H1 (cell line): ENCODE measurements at regions not wholly inside any gene's neighbourhood (a gene's known extent, or its start where the extent isn't known, plus 50 kb on each side); places are given as distances from the start of the nearest gene placed in this dataset.

Experiments
- CTCF ChIA-PET: fragments of 300-600 bp; sonication (Branson Sonifier 250); formaldehyde crosslinking; loops from one replicate; lab custom pipeline; 2021; ENCODE audit not compliant: partially characterized antibody; lab: Charles Lee
- POLR2A ChIA-PET: fragments of 300-600 bp; sonication (Branson Sonifier 250); formaldehyde crosslinking; loops from one replicate; lab custom pipeline; 2021; ENCODE audit warnings: inconsistent platforms; ENCODE audit not compliant: partially characterized antibody; lab: Charles Lee
- DNase-seq, 2 experiments: peaks; one replicate each; pipeline versions ENCODE4 v3.0.0 to v3.0.0-alpha.2; 2010 to 2022; ENCODE audit warnings: low spot score in 2 of 2, low read depth in 1 of 2, mixed read lengths in 1 of 2
- FAIRE-seq: peaks from 2 replicates; lab custom pipeline; 2011; peaks lifted over from hg19 to GRCh38; lab: Jason Lieb, UNC
- H2AFZ ChIP-seq: 2 replicates; pipeline ENCODE4 v1.8.1; 2012; ENCODE audit warnings: low read length, inconsistent platforms
- H2AK5ac ChIP-seq: 2 replicates; pipeline ENCODE4 v1.6.1; 2013; ENCODE audit warnings: low read depth, low read length
- H2BK120ac ChIP-seq: replicated peaks from 2 replicates; pipeline ENCODE3; 2013; ENCODE audit warnings: low read depth, low read length, inconsistent platforms
- H2BK12ac ChIP-seq: 2 replicates; pipeline ENCODE4 v1.6.1; 2013; ENCODE audit warnings: low read depth, low read length
- H2BK15ac ChIP-seq: 2 replicates; pipeline ENCODE4 v1.6.1; 2013; ENCODE audit warnings: low read length
- H2BK20ac ChIP-seq: 2 replicates; pipeline ENCODE4 v1.6.1; 2013; ENCODE audit warnings: low read length
- H2BK5ac ChIP-seq: 2 replicates; pipeline ENCODE4 v1.6.1; 2013; ENCODE audit warnings: low read depth, low read length
- H3K14ac ChIP-seq: 2 replicates; pipeline ENCODE4 v1.6.1; 2013; ENCODE audit warnings: inconsistent platforms; ENCODE audit not compliant: insufficient read length
- H3K18ac ChIP-seq: 2 replicates; pipeline ENCODE4 v1.6.1; 2013; ENCODE audit warnings: low read length; ENCODE audit errors: extremely low read depth
- H3K23ac ChIP-seq: 2 replicates; pipeline ENCODE4 v1.6.1; 2013; ENCODE audit warnings: inconsistent platforms; ENCODE audit not compliant: insufficient read length
- H3K23me2 ChIP-seq: 2 replicates; pipeline ENCODE4 v1.6.1; 2013; ENCODE audit warnings: low read depth, low read length
- H3K27ac ChIP-seq: 2 replicates; pipeline ENCODE4 v1.6.1; 2011; ENCODE audit warnings: low read depth, low read length, inconsistent platforms
- H3K27me3 ChIP-seq, 4 experiments: replicated peaks in 1 of 4; 1 replicate in 1 of 4; 2 replicates in 3 of 4; pipeline versions ENCODE4 v1.6.1 to v1.8.1; 2011 to 2013; ENCODE audit warnings: low read length in 3 of 4, mild to moderate bottlenecking in 3 of 4, inconsistent platforms in 2 of 4, mixed read lengths in 2 of 4, moderate library complexity in 1 of 4; ENCODE audit not compliant: control insufficient read depth in 3 of 4, insufficient read depth in 3 of 4; ENCODE audit errors: extremely low read depth in 1 of 4
- H3K36me3 ChIP-seq, 4 experiments: 2 replicates each; pipeline versions ENCODE4 v1.6.1 to v1.8.1; 2011 to 2013; ENCODE audit warnings: mild to moderate bottlenecking in 4 of 4, low read length in 3 of 4, moderate library complexity in 2 of 4, control low read depth in 1 of 4, inconsistent platforms in 1 of 4; ENCODE audit not compliant: insufficient read depth in 4 of 4, control insufficient read depth in 2 of 4
- H3K4ac ChIP-seq: replicated peaks from 2 replicates; pipeline ENCODE3; 2013; ENCODE audit warnings: low read length, low read depth, mixed read lengths, inconsistent platforms; ENCODE audit not compliant: insufficient read length
- H3K4me1 ChIP-seq, 4 experiments: replicated peaks in 1 of 4; 1 replicate in 1 of 4; 2 replicates in 3 of 4; pipeline versions ENCODE4 v1.6.1 to v1.8.1; 2011 to 2013; ENCODE audit warnings: low read length in 3 of 4, inconsistent platforms in 2 of 4, mixed read lengths in 1 of 4; ENCODE audit not compliant: insufficient read depth in 4 of 4, control insufficient read depth in 3 of 4
- H3K4me2 ChIP-seq, 2 experiments: 2 replicates each; pipeline versions ENCODE4 v1.6.1 to v1.8.1; 2011 to 2013; ENCODE audit warnings: low read depth in 2 of 2, low read length in 2 of 2, control low read depth in 1 of 2, inconsistent platforms in 1 of 2, mild to moderate bottlenecking in 1 of 2; ENCODE audit not compliant: insufficient read depth in 1 of 2
- H3K4me3 ChIP-seq, 4 experiments: fragments of 200-600, 300-600 bp in 1 of 4; sonication (generic), shearing (Covaris generic), sonication (Bioruptor Twin) in 1 of 4; 2 replicates each; pipeline versions ENCODE4 v1.5.1 to v1.8.1; 2011 to 2016; ENCODE audit warnings: low read length in 4 of 4, low read depth in 3 of 4, control low read depth in 2 of 4, inconsistent platforms in 2 of 4, mild to moderate bottlenecking in 2 of 4, mixed read lengths in 1 of 4, moderate library complexity in 1 of 4; ENCODE audit not compliant: insufficient read depth in 2 of 4; ENCODE audit errors: extremely low read depth in 1 of 4
- H3K56ac ChIP-seq: replicated peaks from 2 replicates; pipeline ENCODE3; 2013; ENCODE audit warnings: low read depth, mild to moderate bottlenecking, mixed read lengths, low read length, inconsistent platforms; ENCODE audit not compliant: insufficient read length
- H3K79me1 ChIP-seq: 2 replicates; pipeline ENCODE4 v1.6.1; 2013; ENCODE audit warnings: low read depth, low read length, control low read depth
- H3K79me2 ChIP-seq, 2 experiments: 2 replicates each; pipeline versions ENCODE4 v1.6.1 to v1.8.1; 2012 to 2013; ENCODE audit warnings: low read length in 2 of 2, mild to moderate bottlenecking in 2 of 2, inconsistent platforms in 1 of 2; ENCODE audit not compliant: insufficient read depth in 2 of 2, control insufficient read depth in 1 of 2
- H3K9ac ChIP-seq, 4 experiments: replicated peaks in 1 of 4; 1 replicate in 1 of 4; 2 replicates in 3 of 4; pipeline versions ENCODE4 v1.6.1 to v1.8.1; 2011 to 2013; ENCODE audit warnings: low read depth in 3 of 4, low read length in 3 of 4, control low read depth in 2 of 4, mild to moderate bottlenecking in 2 of 4, moderate library complexity in 2 of 4, inconsistent platforms in 1 of 4; ENCODE audit errors: extremely low read depth in 1 of 4
- H3K9me3 ChIP-seq, 2 experiments: 2 replicates each; pipeline versions ENCODE4 v1.6.1 to v1.8.1; 2012 to 2013; ENCODE audit warnings: mild to moderate bottlenecking in 2 of 2, moderate library complexity in 2 of 2, control low read depth in 1 of 2, inconsistent platforms in 1 of 2, low read depth in 1 of 2, low read length in 1 of 2, mixed read lengths in 1 of 2; ENCODE audit not compliant: insufficient read depth in 2 of 2
- H4K20me1 ChIP-seq, 2 experiments: replicated peaks in 1 of 2; 2 replicates each; pipeline versions ENCODE3 to v1.8.1; 2011 to 2013; ENCODE audit warnings: inconsistent platforms in 2 of 2, low read length in 2 of 2, mild to moderate bottlenecking in 1 of 2; ENCODE audit not compliant: insufficient read depth in 2 of 2, control insufficient read depth in 1 of 2
- H4K5ac ChIP-seq: 2 replicates; pipeline ENCODE4 v1.6.1; 2013; ENCODE audit warnings: low read length, low read depth, mixed read lengths, inconsistent platforms; ENCODE audit not compliant: insufficient read length
- H4K8ac ChIP-seq: 2 replicates; pipeline ENCODE4 v1.8.0; 2013; ENCODE audit warnings: mild to moderate bottlenecking, moderate library complexity, low read length, inconsistent platforms; ENCODE audit not compliant: insufficient read depth; ENCODE audit errors: extremely low read depth
- H4K91ac ChIP-seq: replicated peaks from 2 replicates; pipeline ENCODE3; 2013; ENCODE audit warnings: low read length, mixed read lengths, inconsistent platforms; ENCODE audit not compliant: insufficient read length
- CTCF ChIP-seq, 3 experiments: IDR thresholded peaks; 1 replicate in 2 of 3; 2 replicates in 1 of 3; pipeline versions ENCODE4 v1.5.1 to v1.6.1; 2011; ENCODE audit warnings: low read length in 3 of 3, mild to moderate bottlenecking in 3 of 3, inconsistent platforms in 2 of 3, low read depth in 1 of 3, moderate library complexity in 1 of 3; ENCODE audit not compliant: insufficient read depth in 1 of 3; ENCODE audit errors: control extremely low read depth in 1 of 3
- HDAC6 ChIP-seq: IDR thresholded peaks from one replicate; pipeline ENCODE4 v1.7.1; 2012; ENCODE audit warnings: low read depth, mild to moderate bottlenecking, inconsistent platforms, low read length, moderate library complexity
- SP1 ChIP-seq: IDR thresholded peaks from 2 replicates; pipeline ENCODE4 v1.6.1; 2011; ENCODE audit warnings: low read depth, low read length
- SUZ12 ChIP-seq: fragments of 200-600 bp; sonication (generic); IDR thresholded peaks from 2 replicates; pipeline ENCODE4 v1.6.1; 2012; ENCODE audit warnings: mild to moderate bottlenecking, inconsistent platforms, low read length, moderate library complexity, mixed read lengths
- YY1 ChIP-seq: IDR thresholded peaks from 2 replicates; pipeline ENCODE4 v1.6.1; 2011; ENCODE audit warnings: low read depth, mild to moderate bottlenecking, low read length
- WGBS, 2 experiments: shearing (Covaris generic) in 1 of 2; methylation state at CpG; one replicate each; pipeline versions ENCODE4 v1.1.6 to v1.1.7; 2013 to 2015; ENCODE audit warnings: low lambda C conversion rate in 2 of 2, mixed read lengths in 2 of 2, inconsistent platforms in 1 of 2, low coverage in 1 of 2, missing lambda C conversion rate in 1 of 2; ENCODE audit not compliant: insufficient replicate concordance in 2 of 2, insufficient coverage in 1 of 2, insufficient read length in 1 of 2; ENCODE audit errors: extremely low coverage in 1 of 2, missing lambda C conversion rate in 1 of 2; 5-methylcytosine and 5-hydroxymethylcytosine counted together

- Histone ChIP-seq H4K20me1 (no peaks in the 10 kb centered on the region), H3K27ac (no peak overlapping the region), H3K36me3 (no peaks in the 10 kb centered on the region), H3K4me3 (no peak overlapping the region)
- no peak for TF ChIP-seq YY1
- TF ChIP-seq CTCF (IDR thresholded peaks at IDR 0.05; ENCODE audit: control extremely low read depth in 1 of 3, insufficient read depth in 1 of 3, low read depth in 1 of 3, low read length in 3 of 3), result no peak
- no peak for TF ChIP-seq HDAC6
- TF ChIP-seq SUZ12, result no peak
- no peak for TF ChIP-seq SP1
- TF ChIP-seq, all 59 proteins: peak for 0
- Histone ChIP-seq H2AFZ (no peak overlapping the region), H2BK120ac (no peak overlapping the region), H3K23me2 (no peaks in the 10 kb centered on the region), H2BK5ac (no peak overlapping the region), H2BK20ac (no peak overlapping the region), H3K9me3 (peaks cover 2 to 9% of the 10 kb centered on the region in 2 experiments; a peak in 1 of 4 replicates), H2BK15ac (no peak overlapping the region), H3K79me1 (no peaks in the 10 kb centered on the region), H3K4me1 (no peaks in the 10 kb centered on the region), H3K79me2 (no peaks in the 10 kb centered on the region), H3K14ac (no peak overlapping the region), H3K9ac (no peak overlapping the region), H3K56ac (no peak overlapping the region), H2BK12ac (no peak overlapping the region), H4K91ac (no peak overlapping the region), H3K23ac (no peak overlapping the region), H3K4me2 (no peak overlapping the region), H3K27me3 (no peaks in the 10 kb centered on the region), H2AK5ac (no peak overlapping the region), H3K18ac (no peak overlapping the region), H4K8ac (no peak overlapping the region), H3K4ac (no peak overlapping the region), H4K5ac (no peak overlapping the region)
- ChIA-PET POLR2A (no interaction called here), CTCF (interaction anchor here (4.4 kb wide), 1 partner anchor 12 kb away, joined by 14 read pairs; no protein-coding TSS in a partner anchor)
- FAIRE-seq, result no peak
- 78% methylated on average over 1 of the region's 1 CpG; no CpG with 5 or more reads in 1 of the 2 experiments for WGBS, 2 experiments
- DNase-seq, result no peak
Observed at GRCh38 chr6:86869500-86869899, 67.8 kb upstream of the HTR1E start.
